ENCODE measurements at regions not wholly inside any gene's neighbourhood (a gene's known extent, or its start where the extent isn't known, plus 50 kb on each side); places are given as distances from the start of the nearest gene placed in this dataset.

DNA sequence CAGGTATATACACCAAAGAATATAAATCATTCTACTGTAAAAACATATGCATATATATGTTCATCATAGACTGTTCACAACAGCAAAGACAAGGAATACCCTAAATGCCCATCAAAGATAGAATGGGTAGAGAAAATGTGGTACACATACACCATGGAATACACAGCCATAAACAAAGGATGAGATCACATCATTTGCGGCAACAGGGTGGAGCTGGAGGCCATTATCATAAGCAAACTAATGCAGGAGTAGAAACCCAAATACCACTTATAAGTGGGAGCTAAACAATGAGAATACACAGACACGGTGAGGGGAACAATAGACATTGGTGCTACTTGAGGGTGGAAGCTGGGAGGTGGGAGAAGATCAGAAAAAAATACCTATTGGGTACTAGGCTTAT is 117.6 kb downstream of the COX7C start:
- no peak overlapping the region for H2AFZ ChIP-seq (ENCODE audit: low read length)
- DNase-seq (ENCODE audit: low read depth in 2 of 2), result no peak
- H3K4me1 ChIP-seq (ENCODE audit: control insufficient read depth, extremely low read depth, insufficient read depth, low read length), result no peaks in the 10 kb centered on the region
- H3K79me2 ChIP-seq (ENCODE audit: control insufficient read depth, insufficient read depth, low read length), result no peaks in the 10 kb centered on the region
- H3K9me3 ChIP-seq (ENCODE audit: control insufficient read depth, insufficient read depth, low read depth, low read length), result no peaks in the 10 kb centered on the region
- no peak overlapping the region for H3K4me2 ChIP-seq (ENCODE audit: extremely low read depth, insufficient read depth, low read length)
- H3K27ac ChIP-seq (ENCODE audit: insufficient read depth, low read length), result no peak overlapping the region
- H3K27me3 ChIP-seq (ENCODE audit: control insufficient read depth, insufficient read depth, low read length), result no peaks in the 10 kb centered on the region
- H3K4me3 ChIP-seq (replicated peaks in 1 of 4; ENCODE audit: control extremely low read depth in 1 of 4, insufficient read depth in 1 of 4, low read depth in 3 of 4, low read length in 4 of 4), result no peak overlapping the region
- no peaks in the 10 kb centered on the region for H4K20me1 ChIP-seq (ENCODE audit: control insufficient read depth, extremely low read depth, insufficient read depth, low read length)
- TF ChIP-seq EZH2 (IDR thresholded peaks at IDR 0.05; ENCODE audit: low read length, missing control alignments), result no peak
- TF ChIP-seq, protein P1, sequence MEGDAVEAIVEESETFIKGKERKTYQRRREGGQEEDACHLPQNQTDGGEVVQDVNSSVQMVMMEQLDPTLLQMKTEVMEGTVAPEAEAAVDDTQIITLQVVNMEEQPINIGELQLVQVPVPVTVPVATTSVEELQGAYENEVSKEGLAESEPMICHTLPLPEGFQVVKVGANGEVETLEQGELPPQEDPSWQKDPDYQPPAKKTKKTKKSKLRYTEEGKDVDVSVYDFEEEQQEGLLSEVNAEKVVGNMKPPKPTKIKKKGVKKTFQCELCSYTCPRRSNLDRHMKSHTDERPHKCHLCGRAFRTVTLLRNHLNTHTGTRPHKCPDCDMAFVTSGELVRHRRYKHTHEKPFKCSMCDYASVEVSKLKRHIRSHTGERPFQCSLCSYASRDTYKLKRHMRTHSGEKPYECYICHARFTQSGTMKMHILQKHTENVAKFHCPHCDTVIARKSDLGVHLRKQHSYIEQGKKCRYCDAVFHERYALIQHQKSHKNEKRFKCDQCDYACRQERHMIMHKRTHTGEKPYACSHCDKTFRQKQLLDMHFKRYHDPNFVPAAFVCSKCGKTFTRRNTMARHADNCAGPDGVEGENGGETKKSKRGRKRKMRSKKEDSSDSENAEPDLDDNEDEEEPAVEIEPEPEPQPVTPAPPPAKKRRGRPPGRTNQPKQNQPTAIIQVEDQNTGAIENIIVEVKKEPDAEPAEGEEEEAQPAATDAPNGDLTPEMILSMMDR (conservative IDR thresholded peaks at IDR 0.05 in 1 of 2, IDR thresholded peaks at IDR 0.05 in 1 of 2; ENCODE audit: low read depth in 1 of 2, low read length in 2 of 2), result no peak
- no peaks in the 10 kb centered on the region for H3K36me3 ChIP-seq (ENCODE audit: control insufficient read depth, insufficient read depth, low read length)
- H3K9ac ChIP-seq (ENCODE audit: insufficient read depth, low read length), result no peak overlapping the region

DNA sequence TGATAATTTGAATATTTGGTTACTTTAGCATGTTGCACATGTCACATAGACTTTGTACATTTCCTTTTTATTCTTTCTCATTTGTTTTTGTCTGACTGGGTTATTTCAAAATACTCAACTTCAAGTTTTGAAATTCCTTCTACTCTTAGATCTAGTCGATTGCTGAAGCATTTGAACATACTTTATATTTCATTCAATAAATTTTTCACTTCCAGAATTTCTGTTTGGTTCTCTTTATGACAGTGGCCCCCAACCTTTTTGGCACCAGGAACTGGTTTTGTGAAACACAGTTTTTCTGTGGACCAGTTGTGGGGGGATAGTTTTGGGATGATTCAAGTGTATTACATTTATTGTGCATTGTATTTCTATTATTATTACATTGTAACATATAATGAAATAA is 119.8 kb downstream of the COX7C start:
- Histone ChIP-seq H3K27me3 (ENCODE audit: control insufficient read depth, insufficient read depth, low read length) (no peaks in the 10 kb centered on the region), H3K36me3 (ENCODE audit: control insufficient read depth, insufficient read depth, low read length) (no peaks in the 10 kb centered on the region), H3K27ac (ENCODE audit: insufficient read depth, low read length) (no peak overlapping the region), H3K9ac (ENCODE audit: insufficient read depth, low read length) (no peak overlapping the region), H3K4me3 (replicated peaks in 1 of 4; ENCODE audit: control extremely low read depth in 1 of 4, insufficient read depth in 1 of 4, low read depth in 3 of 4, low read length in 4 of 4) (no peak overlapping the region), H4K20me1 (ENCODE audit: control insufficient read depth, extremely low read depth, insufficient read depth, low read length) (no peaks in the 10 kb centered on the region), H2AFZ (ENCODE audit: low read length) (no peak overlapping the region), H3K4me2 (ENCODE audit: extremely low read depth, insufficient read depth, low read length) (no peak overlapping the region), H3K79me2 (ENCODE audit: control insufficient read depth, insufficient read depth, low read length) (no peaks in the 10 kb centered on the region), H3K9me3 (ENCODE audit: control insufficient read depth, insufficient read depth, low read depth, low read length) (no peaks in the 10 kb centered on the region), H3K4me1 (ENCODE audit: control insufficient read depth, extremely low read depth, insufficient read depth, low read length) (no peaks in the 10 kb centered on the region)
- DNase-seq (ENCODE audit: low read depth in 2 of 2), result no peak
- TF ChIP-seq, protein P1 (conservative IDR thresholded peaks at IDR 0.05 in 1 of 2, IDR thresholded peaks at IDR 0.05 in 1 of 2; ENCODE audit: low read depth in 1 of 2, low read length in 2 of 2), result no peak
- no peak for TF ChIP-seq EZH2 (IDR thresholded peaks at IDR 0.05; ENCODE audit: low read length, missing control alignments)

DNA sequence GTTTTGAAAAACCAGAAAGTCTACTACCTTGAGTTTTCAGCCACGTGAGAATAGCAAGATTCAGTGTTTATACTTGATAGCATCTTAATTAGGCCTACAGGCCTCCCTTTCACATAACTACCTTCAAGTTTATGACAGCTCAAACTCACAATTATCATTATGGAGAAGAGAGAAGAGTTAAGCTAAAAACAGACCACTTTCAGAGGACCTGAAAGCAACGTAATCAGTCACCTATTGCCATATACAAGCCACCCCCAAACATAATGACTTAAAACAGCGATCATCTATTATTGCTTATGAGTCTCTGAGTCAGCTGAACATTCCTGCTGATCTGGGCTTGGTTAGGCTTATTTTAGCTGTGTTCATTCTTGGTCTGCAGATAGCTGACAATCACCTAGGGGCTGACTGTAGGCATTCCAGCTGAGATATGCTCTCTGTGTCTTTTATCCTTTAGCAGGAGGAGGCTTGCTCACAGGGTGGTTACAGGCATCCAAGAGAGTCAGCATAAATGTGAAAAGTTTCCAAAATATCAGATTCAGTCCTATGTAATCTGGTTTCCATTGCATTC is 130.9 kb downstream of the COX7C start:
- Histone ChIP-seq H3K79me2 (ENCODE audit: control insufficient read depth, insufficient read depth, low read length) (no peaks in the 10 kb centered on the region), H3K27ac (ENCODE audit: insufficient read depth, low read length) (no peak overlapping the region), H3K4me2 (ENCODE audit: extremely low read depth, insufficient read depth, low read length) (no peak overlapping the region), H3K4me1 (ENCODE audit: control insufficient read depth, extremely low read depth, insufficient read depth, low read length) (no peaks in the 10 kb centered on the region), H3K9me3 (ENCODE audit: control insufficient read depth, insufficient read depth, low read depth, low read length) (no peaks in the 10 kb centered on the region), H3K9ac (ENCODE audit: insufficient read depth, low read length) (no peak overlapping the region), H3K4me3 (replicated peaks in 1 of 4; ENCODE audit: control extremely low read depth in 1 of 4, insufficient read depth in 1 of 4, low read depth in 3 of 4, low read length in 4 of 4) (no peak overlapping the region), H3K27me3 (ENCODE audit: control insufficient read depth, insufficient read depth, low read length) (no peaks in the 10 kb centered on the region), H3K36me3 (ENCODE audit: control insufficient read depth, insufficient read depth, low read length) (no peaks in the 10 kb centered on the region), H2AFZ (ENCODE audit: low read length) (no peak overlapping the region), H4K20me1 (ENCODE audit: control insufficient read depth, extremely low read depth, insufficient read depth, low read length) (no peaks in the 10 kb centered on the region)
- no peak for DNase-seq (ENCODE audit: low read depth in 2 of 2)
- TF ChIP-seq EZH2 (IDR thresholded peaks at IDR 0.05; ENCODE audit: low read length, missing control alignments), result no peak
- TF ChIP-seq, protein P1 (conservative IDR thresholded peaks at IDR 0.05 in 1 of 2, IDR thresholded peaks at IDR 0.05 in 1 of 2; ENCODE audit: low read depth in 1 of 2, low read length in 2 of 2), result no peak
